ENCODE measurements at regions not wholly inside any gene's neighbourhood (a gene's known extent, or its start where the extent isn't known, plus 50 kb on each side); places are given as distances from the start of the nearest gene placed in this dataset.
"Not testable (repeated sequence)": the region's sequence is repeated elsewhere in the genome, so short reads cannot be mapped to it uniquely, and the experiment has no call there.

DNA sequence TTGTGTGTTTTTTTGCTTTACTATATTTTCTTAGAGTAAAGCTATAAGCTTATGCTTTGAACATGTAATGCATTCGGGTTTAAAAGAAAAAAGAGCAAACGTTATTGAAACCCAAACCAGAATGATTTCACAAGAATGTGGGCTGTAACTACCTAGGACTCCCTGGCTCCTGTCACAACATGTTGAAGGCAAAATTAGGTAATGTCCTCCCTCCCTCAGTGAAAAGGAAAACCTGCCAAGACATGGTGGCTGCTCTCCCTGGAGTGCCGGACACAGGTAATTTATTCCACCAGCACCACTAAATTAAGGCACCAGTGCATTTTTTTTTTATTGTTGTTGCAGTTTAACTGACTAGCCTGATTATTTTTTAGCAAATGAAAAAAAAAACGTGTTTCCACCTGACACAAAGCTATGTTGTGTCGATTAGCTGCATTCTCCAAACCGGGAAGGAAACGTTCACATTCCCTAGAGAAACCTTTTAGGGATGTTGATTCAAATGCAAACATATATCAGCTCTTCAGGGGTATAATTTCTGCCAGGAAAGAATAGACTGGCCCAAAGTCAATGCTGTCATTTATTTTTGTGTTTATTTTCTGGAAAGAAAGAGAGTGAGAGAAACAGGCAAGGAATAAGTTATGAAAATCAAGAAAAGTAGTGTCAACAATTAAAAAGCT lies 134.6 kb downstream of the CCDC34 start:
- DNase-seq: no peak
- Histone ChIP-seq H3K27me3 (replicated peaks in 1 of 7) (no peaks in the 10 kb centered on the region), H3K4me1 (no peaks in the 10 kb centered on the region), H3K27ac (no peak overlapping the region), H3K4me3 (no peak overlapping the region), H3K36me3 (no peaks in the 10 kb centered on the region), H3K9me3 (no peaks in the 10 kb centered on the region)
- 60 to 70% (median 65%) methylated on average over 7 of the region's 7 CpGs for WGBS, 5 donors
- intact Hi-C loops (cut with DNase I; ENCODE audit: low total_unique reads): no loop called here
- TF ChIP-seq POLR2AphosphoS5 (IDR thresholded peaks at IDR 0.05): no peak
- TF ChIP-seq POLR2A (IDR thresholded peaks at IDR 0.05): no peak
- TF ChIP-seq CTCF (IDR thresholded peaks at IDR 0.05 in 8 of 11, conservative IDR thresholded peaks at IDR 0.05 in 3 of 11): no peak

- intact Hi-C loops (cut with DNase I; ENCODE audit: low total_unique reads): no loop called here
- no peak for TF ChIP-seq POLR2AphosphoS5 (IDR thresholded peaks at IDR 0.05)
- no peak for TF ChIP-seq CTCF (IDR thresholded peaks at IDR 0.05 in 8 of 11, conservative IDR thresholded peaks at IDR 0.05 in 3 of 11)
- no peak for TF ChIP-seq POLR2A (IDR thresholded peaks at IDR 0.05)
- Histone ChIP-seq H3K9me3 (no peaks in the 10 kb centered on the region), H3K4me1 (no peaks in the 10 kb centered on the region), H3K27me3 (replicated peaks in 1 of 7) (no peaks in the 10 kb centered on the region), H3K4me3 (no peak overlapping the region), H3K36me3 (no peaks in the 10 kb centered on the region), H3K27ac (no peak overlapping the region)
- DNase-seq: no peak
- 55 to 76% (median 65%) methylated on average over 5 of the region's 5 CpGs for WGBS, 5 donors
Observed at GRCh38 chr11:27227736-27228135, 135.3 kb downstream of the CCDC34 start.

- H3K9me3 ChIP-seq; DNase-seq; H3K27me3 ChIP-seq (replicated peaks in 1 of 7); intact Hi-C loops (cut with DNase I; ENCODE audit: low total_unique reads); H3K4me3 ChIP-seq; H3K36me3 ChIP-seq: not testable (repeated sequence)
- peaks cover 6 to 44% (median 23%) of the 10 kb centered on the region in 6 donors for H3K4me1 ChIP-seq
- H3K27ac ChIP-seq: peak overlapping the region in 1 of 8 donors; percentile 82
- WGBS, 5 donors: 85 to 97% (median 90%) methylated on average over 8 to 22 of the region's 24 CpGs
Observed at GRCh38 chr11:27219487-27220039, 143.5 kb downstream of the CCDC34 start.

DNA sequence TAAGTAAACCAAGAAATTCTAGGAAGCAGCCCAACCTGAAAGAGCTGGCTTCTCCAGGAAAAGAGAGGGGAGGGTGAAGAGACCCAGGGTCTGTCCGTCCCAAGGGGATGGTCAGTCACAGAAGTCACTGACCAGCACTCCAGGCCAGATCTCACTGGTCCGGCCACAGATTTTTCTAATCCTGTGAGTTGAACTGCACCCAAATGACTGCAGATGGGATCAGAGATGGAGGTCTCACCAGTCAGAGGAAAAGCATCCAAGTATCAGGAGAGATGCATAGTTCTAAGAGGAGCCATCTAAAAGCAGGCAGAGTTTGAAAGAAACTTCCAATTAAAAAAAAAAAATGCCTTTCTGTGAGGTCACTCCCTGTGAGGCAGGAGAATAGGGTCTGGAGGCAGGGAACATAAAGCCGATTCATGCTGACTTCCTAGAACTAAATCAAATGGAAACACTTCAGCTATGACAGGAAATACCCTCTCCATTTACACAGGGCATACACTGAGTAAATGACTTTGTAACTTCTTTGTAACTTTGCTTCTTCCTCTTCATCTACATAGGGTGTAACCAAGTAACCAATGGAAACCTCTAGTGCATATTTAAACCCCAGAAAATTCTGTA lies 144.5 kb downstream of the CCDC34 start:
- intact Hi-C loops (cut with DNase I; ENCODE audit: low total_unique reads): no loop called here
- Histone ChIP-seq H3K4me1 (peaks cover 6 to 52% (median 26%) of the 10 kb centered on the region in 6 donors), H3K9me3 (no peaks in the 10 kb centered on the region), H3K36me3 (no peaks in the 10 kb centered on the region), H3K27ac (peak overlapping the region in 7 of 8 donors; percentile 30 to 82 (median 65)), H3K4me3 (peak overlapping the region in 2 of 8 donors; percentile 21 to 28), H3K27me3 (replicated peaks in 1 of 7) (peaks cover 0 to 4% (median 0%) of the 10 kb centered on the region in 7 donors)
- TF ChIP-seq CTCF (IDR thresholded peaks at IDR 0.05 in 8 of 11, conservative IDR thresholded peaks at IDR 0.05 in 3 of 11): no peak
- TF ChIP-seq POLR2A (IDR thresholded peaks at IDR 0.05): no peak
- TF ChIP-seq POLR2AphosphoS5 (IDR thresholded peaks at IDR 0.05): no peak
- 40 to 50% (median 42%) methylated on average over 3 of the region's 3 CpGs for WGBS, 5 donors
- DNase-seq: no peak
